HepG2 (cell line): ENCODE measurements at regions not wholly inside any gene's neighbourhood (a gene's known extent, or its start where the extent isn't known, plus 50 kb on each side); places are given as distances from the start of the nearest gene placed in this dataset.
A peak's percentile ranks its signal among the peaks of the same experiment; 100 is the strongest.

Source experiments
- ATAC-seq: fragments of 200-7000 bp; cut with Tn5 transposase; 3 replicates; pipeline ENCODE4 v1.9.1; 2020; ENCODE audit warnings: mild to moderate bottlenecking, moderate library complexity
- BruUV-seq: library from RNA; stranded (reverse); fragments of 400-500 nt; replicated peaks from 2 replicates; lab custom pipeline; 2021; lab: Mats Ljungman, UMichigan
- CTCF ChIA-PET: fragments of 300-600 bp; formaldehyde crosslinking; extraction: SDS; loops from one replicate; lab custom pipeline; 2021; ENCODE audit warnings: low total read pairs, inconsistent platforms, low intra/inter-chr PET ratio; lab: Yijun Ruan, JAX
- POLR2A ChIA-PET: fragments of 350-600 bp; sonication (Branson Sonifier 250); formaldehyde crosslinking; loops from one replicate; lab custom pipeline; 2020; ENCODE audit warnings: antibody characterized with exemption, inconsistent platforms; lab: Yijun Ruan, JAX
- DNase-seq: peaks from one replicate; pipeline ENCODE4 v3.0.0-alpha.2; 2015; ENCODE audit warnings: low spot score
- FAIRE-seq: peaks from 3 replicates; lab custom pipeline; 2011; peaks lifted over from hg19 to GRCh38; lab: Jason Lieb, UNC
- H2AFZ ChIP-seq: one replicate; pipeline ENCODE4 v1.6.1; 2011; ENCODE audit warnings: low read length, inconsistent platforms
- H3K27ac ChIP-seq: fragments of 300-600 bp; 3 replicates; pipeline ENCODE4 v1.8.0; 2011; ENCODE audit warnings: mixed run types, mild to moderate bottlenecking, mixed read lengths, low read length, inconsistent platforms; ENCODE audit not compliant: insufficient read depth; ENCODE audit errors: extremely low read length
- H3K27me3 ChIP-seq, 2 experiments: fragments of 200-600 bp in 1 of 2; 2 replicates in 1 of 2; 3 replicates in 1 of 2; pipeline versions ENCODE4 v1.6.0 to v1.8.0; 2011; ENCODE audit warnings: low read length in 2 of 2, mild to moderate bottlenecking in 2 of 2, moderate library complexity in 2 of 2, inconsistent platforms in 1 of 2; ENCODE audit not compliant: insufficient read depth in 2 of 2, control insufficient read depth in 1 of 2
- H3K36me3 ChIP-seq, 2 experiments: fragments of 200-600 bp in 1 of 2; replicated peaks in 1 of 2; 2 replicates in 1 of 2; 3 replicates in 1 of 2; pipeline versions ENCODE4 v1.5.1 to v1.8.0; 2011; ENCODE audit warnings: low read length in 2 of 2, inconsistent platforms in 1 of 2; ENCODE audit not compliant: insufficient read depth in 2 of 2, control insufficient read depth in 1 of 2
- H3K4me1 ChIP-seq: 2 replicates; pipeline ENCODE4 v1.5.1; 2012; ENCODE audit warnings: low read length, inconsistent platforms; ENCODE audit not compliant: insufficient read depth
- H3K4me2 ChIP-seq: 2 replicates; pipeline ENCODE4 v1.6.0; 2011; ENCODE audit warnings: low read depth, low read length, inconsistent platforms
- H3K4me3 ChIP-seq, 3 experiments: fragments of 200-600 bp in 1 of 3; sonication (generic), shearing (Covaris generic) in 1 of 3; replicated peaks in 1 of 3; 2 replicates each; pipeline ENCODE4 v1.5.1; 2011 to 2016; ENCODE audit warnings: low read length in 3 of 3, inconsistent platforms in 2 of 3, low read depth in 2 of 3, mild to moderate bottlenecking in 2 of 3, control low read depth in 1 of 3, mixed read lengths in 1 of 3; ENCODE audit not compliant: insufficient read depth in 1 of 3
- H3K79me2 ChIP-seq: one replicate; pipeline ENCODE4 v1.6.1; 2011; ENCODE audit warnings: low read length, inconsistent platforms; ENCODE audit not compliant: insufficient read depth
- H3K9ac ChIP-seq: 2 replicates; pipeline ENCODE4 v1.6.0; 2011; ENCODE audit warnings: mild to moderate bottlenecking, low read depth, low read length, inconsistent platforms; ENCODE audit not compliant: insufficient read depth
- H3K9me3 ChIP-seq: 2 replicates; pipeline ENCODE4 v1.5.1; 2012; ENCODE audit warnings: mild to moderate bottlenecking, low read length
- H4K20me1 ChIP-seq: 2 replicates; pipeline ENCODE4 v1.6.0; 2011; ENCODE audit warnings: inconsistent platforms, mild to moderate bottlenecking, low read length, moderate library complexity; ENCODE audit not compliant: insufficient read depth
- BCL3 ChIP-seq: sonication (generic); formaldehyde crosslinking; IDR thresholded peaks from 2 replicates; pipeline ENCODE4 v1.5.1; 2020; ENCODE audit warnings: mild to moderate bottlenecking, missing genetic modification reagents, moderate library complexity
- ESRRA ChIP-seq: sonication (generic); formaldehyde crosslinking; IDR thresholded peaks from 2 replicates; pipeline ENCODE4 v1.5.1; 2020; ENCODE audit warnings: mild to moderate bottlenecking, low read depth, missing genetic modification reagents
- FOXP1 ChIP-seq, 2 experiments: fragments of 450-650 bp in 1 of 2; IDR thresholded peaks; 2 replicates each; pipeline ENCODE4 v1.6.1; 2017 to 2018; ENCODE audit warnings: antibody characterized with exemption in 1 of 2
- GFI1 ChIP-seq: sonication (generic); formaldehyde crosslinking; IDR thresholded peaks from 2 replicates; pipeline ENCODE4 v1.5.0; 2020; ENCODE audit warnings: missing genetic modification reagents, mild to moderate bottlenecking, borderline replicate concordance
- KMT2A ChIP-seq: sonication (generic); formaldehyde crosslinking; IDR thresholded peaks from 2 replicates; pipeline ENCODE4 v1.4.0; 2020; ENCODE audit warnings: missing genetic modification reagents
- NFE2L2 ChIP-seq: fragments of 150-350 bp; IDR thresholded peaks from 2 replicates; pipeline ENCODE4 v1.6.1; 2014; ENCODE audit warnings: low read length
- NR2F1 ChIP-seq, 2 experiments: fragments of 450-650 bp in 1 of 2; formaldehyde crosslinking in 1 of 2; IDR thresholded peaks; 2 replicates each; pipeline versions ENCODE4 v1.5.0 to v1.6.1; 2016 to 2020; ENCODE audit warnings: mild to moderate bottlenecking in 1 of 2, missing compliant biosample characterization in 1 of 2, missing genetic modification reagents in 1 of 2, moderate library complexity in 1 of 2
- NR2F2 ChIP-seq: IDR thresholded peaks from 2 replicates; pipeline ENCODE4 v1.6.1; 2012; ENCODE audit warnings: low read depth, inconsistent platforms, borderline replicate concordance
- NR2F6 ChIP-seq, 2 experiments: IDR thresholded peaks; 2 replicates each; pipeline ENCODE4 v1.6.1; 2016; ENCODE audit warnings: antibody characterized with exemption in 1 of 2, mild to moderate bottlenecking in 1 of 2
- PHF21A ChIP-seq: sonication (generic); formaldehyde crosslinking; IDR thresholded peaks from 2 replicates; pipeline ENCODE4 v1.5.0; 2020; ENCODE audit warnings: mild to moderate bottlenecking, missing genetic modification reagents
- RARA ChIP-seq: IDR thresholded peaks from 2 replicates; pipeline ENCODE4 v1.6.1; 2016; ENCODE audit warnings: missing genetic modification reagents, missing compliant biosample characterization
- RBAK ChIP-seq: sonication (generic); formaldehyde crosslinking; IDR thresholded peaks from 2 replicates; pipeline ENCODE4 v1.5.1; 2020; ENCODE audit warnings: mild to moderate bottlenecking, missing genetic modification reagents
- RXRA ChIP-seq: sonication (generic); formaldehyde crosslinking; IDR thresholded peaks from 2 replicates; pipeline ENCODE4 v1.5.1; 2020; ENCODE audit warnings: missing genetic modification reagents
- SALL1 ChIP-seq: sonication (generic); formaldehyde crosslinking; IDR thresholded peaks from 2 replicates; pipeline ENCODE4 v1.8.0; 2022; ENCODE audit warnings: mild to moderate bottlenecking, missing genetic modification reagents
- SOX6 ChIP-seq, 2 experiments: fragments of 450-650 bp in 1 of 2; sonication (generic) in 1 of 2; formaldehyde crosslinking in 1 of 2; IDR thresholded peaks; 2 replicates each; pipeline versions ENCODE4 v1.4.0 to v1.6.1; 2017 to 2020; ENCODE audit warnings: antibody characterized with exemption in 1 of 2, mild to moderate bottlenecking in 1 of 2, missing genetic modification reagents in 1 of 2
- TBX2 ChIP-seq: sonication (generic); formaldehyde crosslinking; IDR thresholded peaks from 2 replicates; pipeline ENCODE4 v1.5.0; 2020; ENCODE audit warnings: missing genetic modification reagents, mild to moderate bottlenecking, borderline replicate concordance
- ZNF143 ChIP-seq: sonication (generic); formaldehyde crosslinking; IDR thresholded peaks from 2 replicates; pipeline ENCODE4 v1.4.0; 2020; ENCODE audit warnings: missing genetic modification reagents
- ZNF251 ChIP-seq: sonication (generic); formaldehyde crosslinking; IDR thresholded peaks from 2 replicates; pipeline ENCODE4 v1.9.0; 2021; ENCODE audit warnings: mild to moderate bottlenecking, missing genetic modification reagents
- ZNF292 ChIP-seq: sonication (generic); formaldehyde crosslinking; IDR thresholded peaks from 2 replicates; pipeline ENCODE4 v1.8.1; 2022; ENCODE audit warnings: mild to moderate bottlenecking, low read depth, missing genetic modification reagents, borderline replicate concordance
- ZNF609 ChIP-seq: sonication (generic); formaldehyde crosslinking; IDR thresholded peaks from 2 replicates; pipeline ENCODE4 v1.4.0; 2020; ENCODE audit warnings: mild to moderate bottlenecking, missing genetic modification reagents, borderline replicate concordance
- WGBS: methylation state at CpG from one replicate; pipeline ENCODE4 v1.1.6; 2017; ENCODE audit warnings: low lambda C conversion rate; 5-methylcytosine and 5-hydroxymethylcytosine counted together
- in situ Hi-C: cut with HindIII; loops from 2 replicates; pipeline ENCODE4 v1.10.0; 2017; ENCODE audit warnings: low pct_unique_long_range_greater_than_20kb; ENCODE audit not compliant: extremely low pct_ligation_motif_present
- intact Hi-C: fragments of 100-400 bp; cut with micrococcal nuclease; formaldehyde crosslinking; loops from one replicate; pipeline ENCODE4 v1.10.0; 2022; ENCODE audit not compliant: unreplicated experiment

- Histone ChIP-seq H3K9ac (no peak overlapping the region), H3K4me2 (peak overlapping the region; percentile 29), H3K4me1 (peaks cover 40% of the 10 kb centered on the region), H2AFZ (no peak overlapping the region), H4K20me1 (no peaks in the 10 kb centered on the region), H3K4me3 (no peak overlapping the region), H3K79me2 (no peaks in the 10 kb centered on the region), H3K27ac (peak overlapping the region; percentile 4), H3K36me3 (no peaks in the 10 kb centered on the region), H3K9me3 (no peaks in the 10 kb centered on the region), H3K27me3 (peaks cover 1 to 11% of the 10 kb centered on the region in 2 experiments; a peak in 2 of 5 replicates)
- POLR2A ChIA-PET, result no interaction called here
- 4% methylated on average over 6 of the region's 6 CpGs for WGBS
- intact Hi-C loops, result no loop called here
- peak; percentile 25 for DNase-seq
- ATAC-seq, result peak; percentile 84
- in situ Hi-C loops, result no loop called here
- no TSS peak for BruUV-seq
- FAIRE-seq, result peak; percentile 26
- CTCF ChIA-PET, result no interaction called here
- TF ChIP-seq BCL3 (CRISPR knock-in tag) (no peak), NR2F6 (IDR thresholded peaks at IDR 0.05) (peak; percentile 39; the same call in 1 of the 2 replicates), NR2F6 (CRISPR knock-in tag; IDR thresholded peaks at IDR 0.05) (peak; percentile 59; the same call in 1 of the 2 replicates), KMT2A (CRISPR knock-in tag) (no peak), ESRRA (CRISPR knock-in tag) (peak; percentile 98), NR2F1 (CRISPR knock-in tag; IDR thresholded peaks at IDR 0.05) (peak in 1 of 2 experiments; percentile 50; a peak in 1 of 4 replicates), FOXP1 (IDR thresholded peaks at IDR 0.05) (no peak), FOXP1 (CRISPR knock-in tag; IDR thresholded peaks at IDR 0.05) (0 out of 2 replicates have a peak, but pooled peaks have one; percentile 6), ZNF609 (CRISPR knock-in tag) (peak; percentile 38; the same call in 1 of the 2 replicates), RARA (peak; percentile 59; the same call in 1 of the 2 replicates), ZNF143 (CRISPR knock-in tag) (no peak), NFE2L2 (no peak), TBX2 (CRISPR knock-in tag) (peak; percentile 40; the same call in 1 of the 2 replicates), RBAK (CRISPR knock-in tag) (peak; percentile 63; the same call in 1 of the 2 replicates), SOX6 (IDR thresholded peaks at IDR 0.05) (no peak), SOX6 (CRISPR knock-in tag; IDR thresholded peaks at IDR 0.05) (peak; percentile 42; the same call in 1 of the 2 replicates), NR2F2 (peak; percentile 69), PHF21A (CRISPR knock-in tag) (peak; percentile 41; the same call in 1 of the 2 replicates), GFI1 (peak; percentile 78; the same call in 1 of the 2 replicates), SALL1 (peak; percentile 67), ZNF292 (peak; percentile 56; the same call in 1 of the 2 replicates), RXRA (CRISPR knock-in tag) (peak; percentile 37; the same call in 1 of the 2 replicates), ZNF251 (no peak)
Measured at GRCh38 chr3:194261581-194262063, 89.5 kb downstream of the CPN2 start.
